Brain pericyte (primary cell): ENCODE measurements at regions not wholly inside any gene's neighbourhood (a gene's known extent, or its start where the extent isn't known, plus 50 kb on each side); places are given as distances from the start of the nearest gene placed in this dataset.
"Not testable (repeated sequence)": the region's sequence is repeated elsewhere in the genome, so short reads cannot be mapped to it uniquely, and the experiment has no call there.

Source experiments
- DNase-seq: peaks from one replicate; pipeline ENCODE4 v3.0.0-alpha.2; 2012; ENCODE audit warnings: low read depth, low spot score

GRCh38 chr22:48503876-48504275 is 1323.8 kb downstream of the BRD1 start:
- DNase-seq = no peak

DNA sequence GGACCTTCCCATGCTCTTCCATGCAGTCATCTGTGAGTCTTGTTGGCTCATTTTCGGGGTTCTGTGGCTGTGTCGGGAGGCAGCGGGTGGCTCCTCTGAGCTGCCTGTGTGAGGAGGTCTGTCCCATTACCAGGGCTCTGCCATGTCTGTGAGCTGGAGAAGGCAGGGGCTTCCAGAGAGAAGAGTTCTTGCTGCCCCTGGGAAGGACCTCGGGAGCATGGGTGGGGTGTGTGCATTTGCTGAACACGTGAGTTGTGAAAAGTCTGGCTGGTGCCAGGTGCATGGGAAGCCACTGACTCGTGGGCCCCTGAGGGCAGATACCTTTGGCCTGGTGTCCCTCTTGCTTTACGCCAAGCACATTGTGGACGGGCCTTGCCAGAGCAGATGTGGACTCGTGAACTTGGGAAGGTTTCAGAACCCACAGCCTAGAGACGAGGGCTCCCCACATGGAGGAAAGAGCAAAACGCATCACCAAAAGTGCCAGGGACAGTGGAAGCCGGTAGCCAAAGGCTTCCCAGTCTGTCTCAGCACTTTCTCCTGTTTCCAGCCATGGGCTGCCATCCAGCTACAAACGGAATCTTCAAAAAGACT is 1324.5 kb downstream of the BRD1 start:
- DNase-seq = no peak

GRCh38 chr22:48501231-48501750 is 1326.4 kb downstream of the BRD1 start:
- no peak for DNase-seq

GRCh38 chr22:48500471-48501230 is 1327.0 kb downstream of the BRD1 start:
- DNase-seq = no peak

GRCh38 chr22:48499456-48500425 is 1327.9 kb downstream of the BRD1 start:
- DNase-seq = no peak

- DNase-seq = no peak
Measured at GRCh38 chr22:48498526-48499331, 1328.9 kb downstream of the BRD1 start.

GRCh38 chr22:48497743-48498520 is 1329.7 kb downstream of the BRD1 start:
- not testable (repeated sequence) for DNase-seq

DNA sequence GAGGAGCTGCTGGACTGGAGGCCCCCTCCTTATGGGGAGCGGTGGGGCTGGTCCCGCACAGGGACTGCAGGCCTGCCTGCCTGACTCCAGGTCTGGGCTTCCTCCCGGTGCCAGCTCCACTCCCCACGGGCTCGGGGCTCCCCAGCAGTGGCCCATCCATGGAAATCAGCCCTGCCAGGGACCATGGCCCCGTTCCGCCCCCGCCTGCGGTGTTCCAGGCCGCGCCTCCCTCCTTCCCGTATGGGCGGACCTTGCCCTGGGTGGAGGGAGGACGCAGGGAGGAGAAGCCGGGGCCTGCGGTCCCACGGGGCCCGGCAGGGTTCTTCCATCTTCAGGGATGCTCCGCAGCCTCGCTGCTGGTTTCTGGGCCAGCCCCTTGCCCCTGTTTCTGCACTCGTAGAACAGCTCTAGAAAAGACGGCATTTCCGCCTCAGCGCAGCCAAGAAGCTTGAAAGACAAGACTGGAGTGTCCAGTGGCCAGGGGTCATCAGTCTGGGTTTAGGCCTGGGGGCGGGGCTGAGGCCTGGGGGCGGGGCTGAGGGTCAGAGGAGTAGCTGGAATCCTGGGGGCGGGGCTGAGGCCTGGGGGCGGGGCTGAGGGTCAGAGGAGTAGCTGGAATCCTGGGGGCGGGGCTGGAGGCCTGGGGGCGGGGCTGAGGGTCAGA is 1330.6 kb downstream of the BRD1 start:
- no peak for DNase-seq

DNA sequence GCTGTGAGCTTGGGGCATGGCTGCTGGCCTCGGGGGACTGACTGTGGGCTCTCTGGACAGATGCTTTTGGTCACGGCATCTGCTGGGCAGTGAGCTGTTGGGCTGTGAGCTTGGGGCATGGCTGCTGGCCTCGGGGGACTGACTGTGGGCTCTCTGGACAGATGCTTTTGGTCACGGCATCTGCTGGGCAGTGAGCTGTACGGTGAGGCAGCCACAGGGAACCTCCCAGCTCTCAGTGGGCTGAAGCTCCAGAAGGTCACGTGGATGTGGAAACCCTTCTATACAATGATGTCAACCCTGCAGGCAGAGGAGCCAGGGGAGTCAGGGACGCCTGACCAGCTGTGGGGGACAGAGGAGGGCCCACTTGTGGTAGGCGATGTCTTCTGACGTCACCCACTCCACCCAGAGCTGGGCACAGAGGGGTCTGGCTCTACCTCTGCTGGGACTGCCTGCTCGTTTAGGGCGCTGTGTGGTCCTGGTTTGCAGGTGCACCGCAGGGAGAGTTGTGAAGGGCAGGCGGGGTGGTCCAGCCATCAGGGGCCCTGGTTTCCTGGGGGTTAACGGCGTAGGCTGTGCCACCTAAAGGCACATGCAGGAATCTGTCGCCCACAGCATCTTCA is 1331.3 kb downstream of the BRD1 start:
- no peak for DNase-seq

DNA sequence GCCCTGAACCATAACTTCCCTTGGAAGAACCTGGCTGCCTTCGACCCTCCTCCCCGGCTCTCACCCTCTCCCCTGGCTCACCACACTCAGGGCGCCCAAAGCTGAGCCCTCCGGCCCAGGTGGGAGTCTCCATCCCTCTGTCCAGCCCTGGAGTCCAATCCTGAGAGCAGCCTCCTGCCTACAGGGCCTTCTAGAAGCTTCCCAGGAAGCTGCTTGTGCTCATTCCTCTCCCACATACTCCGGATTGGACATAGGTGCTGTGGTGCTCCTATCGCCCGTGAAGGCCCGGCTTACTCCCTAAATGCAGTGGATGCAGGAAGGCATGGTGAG is 1332.0 kb downstream of the BRD1 start:
- DNase-seq = no peak

GRCh38 chr22:48494968-48495750 is 1332.5 kb downstream of the BRD1 start:
- no peak for DNase-seq

DNA sequence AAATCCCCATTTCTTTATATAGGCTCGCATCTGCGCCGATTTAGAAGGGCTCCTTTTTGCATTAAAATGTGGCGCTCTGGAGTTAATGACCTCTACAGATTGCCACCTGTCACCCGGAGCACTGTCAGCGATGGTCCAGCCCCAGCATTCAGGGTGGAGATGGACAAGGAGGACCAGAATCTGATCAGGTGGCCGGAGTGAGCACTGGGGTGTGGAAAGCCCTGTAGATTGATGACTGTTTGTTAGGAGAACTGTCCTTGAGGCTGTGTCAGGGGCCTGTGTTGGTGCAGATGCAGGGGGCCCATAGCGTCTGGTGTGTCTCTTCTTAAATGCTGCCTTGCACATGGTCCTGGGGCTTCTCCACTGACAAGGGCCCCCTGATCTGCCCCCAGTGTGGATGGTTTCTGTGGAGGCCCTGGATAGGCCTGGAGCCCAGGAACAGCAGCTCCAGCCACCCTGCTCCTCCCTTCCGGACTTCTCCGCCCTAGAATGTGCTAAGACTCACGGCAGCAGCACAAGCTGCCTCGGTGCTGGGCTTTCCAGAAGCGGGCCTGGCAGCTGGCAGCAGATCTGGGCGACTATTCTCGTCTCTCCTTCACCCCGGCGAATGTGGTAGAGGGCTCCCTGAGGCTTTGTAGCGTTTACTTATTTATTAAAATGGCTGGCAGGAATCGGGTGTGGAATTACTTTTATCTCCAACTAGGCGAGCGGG is 1333.3 kb downstream of the BRD1 start:
- no peak for DNase-seq

GRCh38 chr22:48493733-48494132 is 1333.9 kb downstream of the BRD1 start:
- no peak for DNase-seq

GRCh38 chr22:48492366-48493320 is 1335.0 kb downstream of the BRD1 start:
- DNase-seq = no peak

GRCh38 chr22:48491451-48491941 is 1336.2 kb downstream of the BRD1 start:
- no peak for DNase-seq

GRCh38 chr22:48490500-48491411 is 1336.9 kb downstream of the BRD1 start:
- DNase-seq = no peak
